CD14-positive monocyte (primary cell): ENCODE measurements at regions not wholly inside any gene's neighbourhood (a gene's known extent, or its start where the extent isn't known, plus 50 kb on each side); places are given as distances from the start of the nearest gene placed in this dataset.

Experiments used
- DNase-seq, 3 donors: peaks; one replicate each; pipeline ENCODE4 v3.0.0-alpha.2; 2011 to 2022
- H2AFZ ChIP-seq: 2 replicates; pipeline ENCODE4 v1.6.0; 2012; ENCODE audit warnings: mild to moderate bottlenecking, low read depth, low read length, inconsistent platforms; ENCODE audit not compliant: insufficient read depth, poor library complexity, severe bottlenecking
- H3K27ac ChIP-seq, 2 donors: 1 replicate in 1 of 2; 2 replicates in 1 of 2; pipeline ENCODE4 v1.5.1; 2012 to 2013; ENCODE audit warnings: low read length in 2 of 2, control low read depth in 1 of 2, inconsistent platforms in 1 of 2, low read depth in 1 of 2, mild to moderate bottlenecking in 1 of 2
- H3K27me3 ChIP-seq, 2 donors: one replicate each; pipeline versions ENCODE4 v1.6.0 to v1.6.1; 2011 to 2013; ENCODE audit warnings: low read length in 2 of 2; ENCODE audit not compliant: control insufficient read depth in 2 of 2, insufficient read depth in 2 of 2
- H3K36me3 ChIP-seq, 2 donors: replicated peaks in 1 of 2; 1 replicate in 1 of 2; 2 replicates in 1 of 2; pipeline versions ENCODE4 v1.5.1 to v1.6.1; 2012 to 2013; ENCODE audit warnings: low read length in 2 of 2, control low read depth in 1 of 2, inconsistent platforms in 1 of 2, mild to moderate bottlenecking in 1 of 2; ENCODE audit not compliant: insufficient read depth in 2 of 2, control insufficient read depth in 1 of 2
- H3K4me1 ChIP-seq, 2 donors: 1 replicate in 1 of 2; 2 replicates in 1 of 2; pipeline versions ENCODE4 v1.5.1 to v1.6.1; 2012 to 2013; ENCODE audit warnings: low read length in 2 of 2, control low read depth in 1 of 2, inconsistent platforms in 1 of 2, mild to moderate bottlenecking in 1 of 2, moderate library complexity in 1 of 2; ENCODE audit not compliant: insufficient read depth in 2 of 2, control insufficient read depth in 1 of 2
- H3K4me2 ChIP-seq: replicated peaks from 2 replicates; pipeline ENCODE3; 2012; ENCODE audit warnings: low read length, moderate library complexity, mild to moderate bottlenecking; ENCODE audit not compliant: poor library complexity, severe bottlenecking; ENCODE audit errors: extremely low read depth
- H3K4me3 ChIP-seq, 3 experiments: fragments of 200-600 bp in 1 of 3; sonication (generic) in 1 of 3; replicated peaks in 1 of 3; 1 replicate in 2 of 3; 2 replicates in 1 of 3; pipeline ENCODE4 v1.5.1; 2011 to 2013; ENCODE audit warnings: low read length in 3 of 3, mild to moderate bottlenecking in 3 of 3, control low read depth in 2 of 3, low read depth in 2 of 3, inconsistent platforms in 1 of 3, moderate library complexity in 1 of 3
- H3K79me2 ChIP-seq: 2 replicates; pipeline ENCODE4 v1.6.0; 2012; ENCODE audit warnings: mild to moderate bottlenecking, control low read depth, inconsistent platforms, low read length, moderate library complexity; ENCODE audit not compliant: insufficient read depth
- H3K9ac ChIP-seq: 2 replicates; pipeline ENCODE4 v1.6.0; 2017; ENCODE audit warnings: low read length, mild to moderate bottlenecking; ENCODE audit not compliant: insufficient read depth, poor library complexity, severe bottlenecking
- H3K9me3 ChIP-seq, 2 donors: replicated peaks in 1 of 2; 1 replicate in 1 of 2; 2 replicates in 1 of 2; pipeline versions ENCODE4 v1.5.1 to v1.6.1; 2012 to 2013; ENCODE audit warnings: low read length in 2 of 2, control low read depth in 1 of 2; ENCODE audit not compliant: control insufficient read depth in 1 of 2, insufficient read depth in 1 of 2
- H4K20me1 ChIP-seq: 2 replicates; pipeline ENCODE4 v1.6.0; 2012; ENCODE audit warnings: mild to moderate bottlenecking, low read length, control low read depth, moderate library complexity; ENCODE audit not compliant: insufficient read depth
- H3K27ac Mint-ChIP-seq, 7 donors: one replicate each; pipeline ENCODE4 v1.8.0; 2020; ENCODE audit warnings: mild to moderate bottlenecking in 7 of 7, mixed read lengths in 7 of 7, moderate library complexity in 6 of 7, inconsistent platforms in 2 of 7
- H3K27me3 Mint-ChIP-seq, 3 donors: one replicate each; pipeline ENCODE4 v1.8.0; 2021 to 2022; ENCODE audit warnings: low read depth in 3 of 3, mild to moderate bottlenecking in 3 of 3, mixed read lengths in 3 of 3, moderate library complexity in 3 of 3, inconsistent platforms in 1 of 3
- H3K36me3 Mint-ChIP-seq, 2 donors: one replicate each; pipeline ENCODE4 v1.8.0; 2020; ENCODE audit warnings: mixed read lengths in 2 of 2, inconsistent platforms in 1 of 2, mild to moderate bottlenecking in 1 of 2
- H3K4me1 Mint-ChIP-seq: one replicate; pipeline ENCODE4 v1.8.0; 2020; ENCODE audit warnings: mild to moderate bottlenecking, mixed read lengths
- H3K4me3 Mint-ChIP-seq, 2 donors: one replicate each; pipeline ENCODE4 v1.8.0; 2020; ENCODE audit warnings: mild to moderate bottlenecking in 2 of 2, mixed read lengths in 2 of 2, moderate library complexity in 1 of 2
- H3K9me3 Mint-ChIP-seq, 7 donors: one replicate each; pipeline ENCODE4 v1.8.0; 2020 to 2022; ENCODE audit warnings: mixed read lengths in 7 of 7, mild to moderate bottlenecking in 6 of 7, moderate library complexity in 6 of 7, inconsistent platforms in 2 of 7
- WGBS: methylation state at CpG from one replicate; pipeline ENCODE4 v1.1.5; 2013; ENCODE audit warnings: missing lambda C conversion rate; ENCODE audit not compliant: insufficient coverage; 5-methylcytosine and 5-hydroxymethylcytosine counted together
- intact Hi-C, 2 donors: fragments of 100-400 bp; cut with micrococcal nuclease; formaldehyde crosslinking; loops; one replicate each; pipeline versions ENCODE4 v1.15.0 to v1.15.1; 2023
- TF ChIP-seq, protein P1 (sequence below): fragments of 200-600 bp; IDR thresholded peaks from one replicate; pipeline ENCODE4 v1.8.0; 2022; ENCODE audit warnings: antibody characterized with exemption, mild to moderate bottlenecking

DNA sequence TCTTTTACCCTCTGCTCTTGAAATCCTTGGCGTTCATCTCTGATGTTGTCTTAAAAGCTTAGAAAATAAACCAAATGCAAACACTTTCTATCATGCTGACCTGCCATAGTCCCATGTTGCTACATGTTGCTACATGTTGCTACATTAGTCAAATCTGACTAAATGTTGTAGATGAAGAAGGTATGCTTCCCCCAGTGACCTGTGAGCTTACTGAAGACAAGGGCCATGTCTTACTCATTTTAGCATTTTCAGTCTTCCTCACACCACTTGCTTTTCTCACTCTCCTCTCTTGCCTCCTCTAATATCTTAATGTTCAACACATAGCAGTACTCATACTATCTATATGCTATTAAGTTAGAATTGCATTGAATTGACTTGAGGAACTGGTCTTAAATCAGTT, 346.4 kb upstream of the MTNR1B start:
- H3K36me3 ChIP-seq = no peaks in the 10 kb centered on the region
- no peak overlapping the region for H2AFZ ChIP-seq
- Mint-ChIP-seq H3K4me3 (no peak overlapping the region), H3K27me3 (peaks cover 0 to 1% (median 0%) of the 10 kb centered on the region in 3 donors), H3K27ac (no peak overlapping the region), H3K4me1 (no peaks in the 10 kb centered on the region), H3K36me3 (no peaks in the 10 kb centered on the region), H3K9me3 (peaks cover 3 to 13% (median 7%) of the 10 kb centered on the region in 7 donors)
- intact Hi-C loops = no loop called here
- TF ChIP-seq, protein P1, sequence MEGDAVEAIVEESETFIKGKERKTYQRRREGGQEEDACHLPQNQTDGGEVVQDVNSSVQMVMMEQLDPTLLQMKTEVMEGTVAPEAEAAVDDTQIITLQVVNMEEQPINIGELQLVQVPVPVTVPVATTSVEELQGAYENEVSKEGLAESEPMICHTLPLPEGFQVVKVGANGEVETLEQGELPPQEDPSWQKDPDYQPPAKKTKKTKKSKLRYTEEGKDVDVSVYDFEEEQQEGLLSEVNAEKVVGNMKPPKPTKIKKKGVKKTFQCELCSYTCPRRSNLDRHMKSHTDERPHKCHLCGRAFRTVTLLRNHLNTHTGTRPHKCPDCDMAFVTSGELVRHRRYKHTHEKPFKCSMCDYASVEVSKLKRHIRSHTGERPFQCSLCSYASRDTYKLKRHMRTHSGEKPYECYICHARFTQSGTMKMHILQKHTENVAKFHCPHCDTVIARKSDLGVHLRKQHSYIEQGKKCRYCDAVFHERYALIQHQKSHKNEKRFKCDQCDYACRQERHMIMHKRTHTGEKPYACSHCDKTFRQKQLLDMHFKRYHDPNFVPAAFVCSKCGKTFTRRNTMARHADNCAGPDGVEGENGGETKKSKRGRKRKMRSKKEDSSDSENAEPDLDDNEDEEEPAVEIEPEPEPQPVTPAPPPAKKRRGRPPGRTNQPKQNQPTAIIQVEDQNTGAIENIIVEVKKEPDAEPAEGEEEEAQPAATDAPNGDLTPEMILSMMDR = no peak
- H3K4me1 ChIP-seq = no peaks in the 10 kb centered on the region
- peaks cover 3% of the 10 kb centered on the region in 2 donors for H3K9me3 ChIP-seq
- no peaks in the 10 kb centered on the region for H3K79me2 ChIP-seq
- H3K27me3 ChIP-seq = no peaks in the 10 kb centered on the region
- no peak for DNase-seq
- no peak overlapping the region for H3K4me2 ChIP-seq
- H3K27ac ChIP-seq = no peak overlapping the region
- no peak overlapping the region for H3K9ac ChIP-seq
- H3K4me3 ChIP-seq = no peak overlapping the region
- WGBS = no CpG with 5 or more reads among the region's 1 CpG
- no peaks in the 10 kb centered on the region for H4K20me1 ChIP-seq

DNA sequence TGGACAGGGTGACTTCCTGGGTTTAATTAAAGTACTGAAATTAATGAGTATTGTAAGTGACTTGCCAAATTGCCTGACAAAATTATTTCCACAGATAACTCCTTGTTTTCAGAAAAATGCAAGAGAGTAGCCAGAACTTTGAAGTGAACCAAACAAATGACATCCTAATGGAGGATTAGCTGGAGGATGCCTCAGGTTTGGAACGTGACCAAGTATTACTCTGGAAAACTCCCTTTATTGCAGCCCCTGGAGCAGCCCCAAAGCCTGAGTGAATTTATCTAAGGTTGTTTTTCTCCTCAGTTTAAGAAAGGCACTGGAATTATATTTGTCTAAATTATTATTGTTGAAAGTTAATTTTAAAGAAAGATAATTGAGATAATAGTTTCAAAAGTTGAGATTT, 343.6 kb upstream of the MTNR1B start:
- Mint-ChIP-seq H3K36me3 (no peaks in the 10 kb centered on the region), H3K27me3 (peaks cover 1 to 2% (median 1%) of the 10 kb centered on the region in 3 donors), H3K9me3 (peaks cover 0 to 7% (median 3%) of the 10 kb centered on the region in 7 donors), H3K4me3 (no peak overlapping the region), H3K27ac (no peak overlapping the region), H3K4me1 (no peaks in the 10 kb centered on the region)
- no peaks in the 10 kb centered on the region for H4K20me1 ChIP-seq
- no peaks in the 10 kb centered on the region for H3K9me3 ChIP-seq
- no peak overlapping the region for H2AFZ ChIP-seq
- no peak overlapping the region for H3K4me3 ChIP-seq
- H3K4me1 ChIP-seq = no peaks in the 10 kb centered on the region
- no CpG with 5 or more reads among the region's 1 CpG for WGBS
- TF ChIP-seq, protein P1 = no peak
- intact Hi-C loops = no loop called here
- DNase-seq = no peak
- H3K27me3 ChIP-seq = no peaks in the 10 kb centered on the region
- H3K4me2 ChIP-seq = no peak overlapping the region
- no peak overlapping the region for H3K27ac ChIP-seq
- no peaks in the 10 kb centered on the region for H3K79me2 ChIP-seq
- no peaks in the 10 kb centered on the region for H3K36me3 ChIP-seq
- H3K9ac ChIP-seq = no peak overlapping the region
